Lung (tissue), 11 donors: ENCODE measurements at regions not wholly inside any gene's neighbourhood (a gene's known extent, or its start where the extent isn't known, plus 50 kb on each side); places are given as distances from the start of the nearest gene placed in this dataset.

Source experiments
- ATAC-seq: fragments of 200-7000 bp; cut with Tn5 transposase; one replicate; pipeline ENCODE4 v1.9.1; 2020; ENCODE audit warnings: moderate number of reproducible peaks; ENCODE audit not compliant: insufficient read depth, low FRiP score
- DNase-seq, 3 donors: peaks; one replicate each; pipeline ENCODE4 v3.0.0-alpha.2; 2013 to 2017
- H3K27ac ChIP-seq, 2 donors: one replicate each; pipeline ENCODE4 v1.5.1; 2013; ENCODE audit warnings: mild to moderate bottlenecking in 2 of 2, moderate library complexity in 2 of 2, control low read depth in 1 of 2, inconsistent platforms in 1 of 2, low read depth in 1 of 2, low read length in 1 of 2
- H3K27me3 ChIP-seq, 3 donors: one replicate each; pipeline ENCODE4 v1.5.1; 2013; ENCODE audit warnings: low read length in 2 of 3; ENCODE audit not compliant: control insufficient read depth in 3 of 3, insufficient read depth in 3 of 3
- H3K36me3 ChIP-seq, 4 donors: one replicate each; pipeline ENCODE4 v1.5.1; 2013; ENCODE audit warnings: low read length in 4 of 4, mild to moderate bottlenecking in 1 of 4, moderate library complexity in 1 of 4; ENCODE audit not compliant: control insufficient read depth in 4 of 4, insufficient read depth in 4 of 4
- H3K4me1 ChIP-seq, 5 donors: one replicate each; pipeline ENCODE4 v1.5.1; 2013; ENCODE audit warnings: low read length in 5 of 5, mild to moderate bottlenecking in 2 of 5, moderate library complexity in 1 of 5; ENCODE audit not compliant: control insufficient read depth in 5 of 5, insufficient read depth in 5 of 5
- H3K4me3 ChIP-seq: one replicate; pipeline ENCODE4 v1.5.1; 2013; ENCODE audit warnings: mild to moderate bottlenecking, control low read depth, moderate library complexity
- H3K9ac ChIP-seq, 2 donors: one replicate each; pipeline ENCODE4 v1.5.1; 2013; ENCODE audit warnings: low read length in 2 of 2, control low read depth in 1 of 2; ENCODE audit not compliant: insufficient read depth in 1 of 2
- H3K9me3 ChIP-seq, 4 donors: one replicate each; pipeline ENCODE4 v1.5.1; 2013; ENCODE audit warnings: low read length in 3 of 4, mild to moderate bottlenecking in 1 of 4, moderate library complexity in 1 of 4; ENCODE audit not compliant: control insufficient read depth in 4 of 4, insufficient read depth in 3 of 4
- WGBS, 2 donors: extraction: QIAGEN DNeasy Blood & Tissue Kit; methylation state at CpG; one replicate each; pipeline ENCODE4 v1.1.7; 2013; 5-methylcytosine and 5-hydroxymethylcytosine counted together
- TF ChIP-seq, protein P1 (sequence below): IDR thresholded peaks from 2 replicates; pipeline ENCODE4 v1.5.1; 2012; ENCODE audit warnings: mild to moderate bottlenecking; ENCODE audit errors: control extremely low read depth, extremely low read depth
- donor health status: control.
- donor health status: control.
- donor health status: Bipolar disorder and iron deficiency.
- donor health status: healthy.
- donor health status: DM: yes; HTN: yes; CAD: no.

DNA sequence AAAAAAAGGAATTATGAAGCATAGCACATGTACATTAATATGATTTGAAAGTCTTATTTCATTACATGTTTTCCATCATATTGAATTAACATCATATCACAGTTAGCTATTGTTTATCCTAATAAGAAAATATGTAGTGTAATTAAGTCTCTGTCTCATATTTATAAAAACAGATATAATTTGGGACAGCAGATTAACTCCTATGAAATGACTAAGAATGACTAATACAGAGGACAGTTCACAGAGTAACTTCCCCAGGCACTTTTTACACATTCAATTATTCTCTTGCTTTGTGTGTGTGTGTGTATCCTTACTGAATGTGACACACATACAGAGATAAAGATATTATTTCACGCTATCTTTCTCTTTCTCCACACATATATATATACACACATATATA is 2400.9 kb upstream of the C9orf72 start:
- no peak overlapping the region for H3K9ac ChIP-seq
- H3K27ac ChIP-seq, result no peak overlapping the region
- TF ChIP-seq, protein P1, sequence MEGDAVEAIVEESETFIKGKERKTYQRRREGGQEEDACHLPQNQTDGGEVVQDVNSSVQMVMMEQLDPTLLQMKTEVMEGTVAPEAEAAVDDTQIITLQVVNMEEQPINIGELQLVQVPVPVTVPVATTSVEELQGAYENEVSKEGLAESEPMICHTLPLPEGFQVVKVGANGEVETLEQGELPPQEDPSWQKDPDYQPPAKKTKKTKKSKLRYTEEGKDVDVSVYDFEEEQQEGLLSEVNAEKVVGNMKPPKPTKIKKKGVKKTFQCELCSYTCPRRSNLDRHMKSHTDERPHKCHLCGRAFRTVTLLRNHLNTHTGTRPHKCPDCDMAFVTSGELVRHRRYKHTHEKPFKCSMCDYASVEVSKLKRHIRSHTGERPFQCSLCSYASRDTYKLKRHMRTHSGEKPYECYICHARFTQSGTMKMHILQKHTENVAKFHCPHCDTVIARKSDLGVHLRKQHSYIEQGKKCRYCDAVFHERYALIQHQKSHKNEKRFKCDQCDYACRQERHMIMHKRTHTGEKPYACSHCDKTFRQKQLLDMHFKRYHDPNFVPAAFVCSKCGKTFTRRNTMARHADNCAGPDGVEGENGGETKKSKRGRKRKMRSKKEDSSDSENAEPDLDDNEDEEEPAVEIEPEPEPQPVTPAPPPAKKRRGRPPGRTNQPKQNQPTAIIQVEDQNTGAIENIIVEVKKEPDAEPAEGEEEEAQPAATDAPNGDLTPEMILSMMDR, result no peak
- H3K36me3 ChIP-seq, result no peaks in the 10 kb centered on the region
- no peaks in the 10 kb centered on the region for H3K27me3 ChIP-seq
- no peak overlapping the region for H3K4me3 ChIP-seq
- 72 to 80% methylated on average over 1 of the region's 1 CpG for WGBS, 2 donors
- no peak for ATAC-seq
- H3K4me1 ChIP-seq, result no peaks in the 10 kb centered on the region
- H3K9me3 ChIP-seq, result no peaks in the 10 kb centered on the region
- no peak for DNase-seq

DNA sequence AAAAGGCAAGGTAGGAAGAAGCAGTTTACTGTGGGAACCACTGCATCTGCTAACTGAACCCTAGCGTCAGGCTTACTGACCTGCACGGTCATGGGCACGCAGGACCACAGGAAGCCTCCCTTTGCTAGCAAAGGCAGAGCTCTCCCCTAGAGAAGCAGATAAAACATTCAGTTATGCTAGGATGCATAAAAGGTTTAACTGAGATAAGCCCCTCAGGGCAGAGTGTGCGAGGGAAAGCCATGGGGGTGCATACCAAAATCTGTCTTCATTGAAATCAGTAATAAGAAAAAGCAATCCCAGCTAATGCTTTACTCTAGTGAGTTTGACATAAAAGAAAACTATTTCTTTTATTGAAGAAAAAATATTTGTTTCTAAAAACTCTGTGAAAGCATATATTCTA is 2403.7 kb upstream of the C9orf72 start:
- Histone ChIP-seq H3K9ac (no peak overlapping the region), H3K4me3 (no peak overlapping the region), H3K4me1 (no peaks in the 10 kb centered on the region), H3K27me3 (no peaks in the 10 kb centered on the region), H3K9me3 (no peaks in the 10 kb centered on the region), H3K36me3 (no peaks in the 10 kb centered on the region), H3K27ac (no peak overlapping the region)
- DNase-seq, result no peak
- TF ChIP-seq, protein P1, result no peak
- ATAC-seq, result no peak
- 78 to 95% methylated on average over 4 of the region's 4 CpGs for WGBS, 2 donors

DNA sequence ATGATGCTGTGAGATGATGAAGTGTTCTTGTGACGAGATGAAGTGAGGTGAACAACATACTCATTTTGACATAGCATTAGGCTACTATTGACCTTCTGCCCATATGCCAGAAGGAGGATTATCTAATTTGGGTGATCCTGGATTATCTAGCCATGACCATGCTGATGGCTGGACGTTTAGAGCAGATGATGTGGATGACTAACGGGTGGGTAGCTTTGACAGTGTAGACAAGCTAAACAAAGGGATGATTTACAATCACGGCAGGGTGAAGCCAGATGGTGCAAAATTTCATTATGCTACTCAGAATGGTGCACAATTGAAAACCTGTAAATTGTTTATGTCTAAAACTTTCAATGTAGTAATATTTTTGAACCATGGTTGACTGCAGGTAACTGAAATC is 2403.4 kb upstream of the ACO1 start:
- no peaks in the 10 kb centered on the region for H3K27me3 ChIP-seq
- no peak for DNase-seq
- H3K9ac ChIP-seq, result no peak overlapping the region
- TF ChIP-seq, protein P1, result no peak
- no peaks in the 10 kb centered on the region for H3K36me3 ChIP-seq
- no peaks in the 10 kb centered on the region for H3K9me3 ChIP-seq
- no peak overlapping the region for H3K27ac ChIP-seq
- WGBS, 2 donors, result 66 to 74% methylated on average over 4 of the region's 4 CpGs
- ATAC-seq, result no peak
- no peak overlapping the region for H3K4me3 ChIP-seq
- no peaks in the 10 kb centered on the region for H3K4me1 ChIP-seq

DNA sequence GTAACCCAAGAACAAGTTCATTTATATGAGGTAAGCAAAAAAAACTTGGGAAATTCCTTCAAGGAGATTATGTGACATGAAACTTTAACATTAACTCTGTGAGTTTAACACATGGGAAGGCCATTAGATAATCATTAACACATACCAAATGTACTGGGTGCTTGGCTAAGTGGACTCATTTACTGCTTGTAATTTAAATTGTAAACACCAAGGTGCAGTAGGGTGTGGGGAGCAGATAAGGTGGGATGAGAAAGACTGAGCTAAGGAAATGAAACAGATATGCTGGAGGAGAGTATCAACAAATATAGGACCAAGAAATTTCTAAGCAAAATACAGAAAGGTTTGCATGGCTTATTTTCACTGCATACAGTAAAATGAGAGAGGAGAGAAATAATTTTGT is 2384.8 kb upstream of the ACO1 start:
- no peak overlapping the region for H3K4me3 ChIP-seq
- H3K27ac ChIP-seq, result no peak overlapping the region
- H3K9ac ChIP-seq, result no peak overlapping the region
- no peak for DNase-seq
- no peaks in the 10 kb centered on the region for H3K36me3 ChIP-seq
- ATAC-seq, result no peak
- TF ChIP-seq, protein P1, result no peak
- peaks cover 0 to 2% (median 0%) of the 10 kb centered on the region in 4 donors for H3K9me3 ChIP-seq
- H3K4me1 ChIP-seq, result no peaks in the 10 kb centered on the region
- no peaks in the 10 kb centered on the region for H3K27me3 ChIP-seq
